ENCODE measurements at regions not wholly inside any gene's neighbourhood (a gene's known extent, or its start where the extent isn't known, plus 50 kb on each side); places are given as distances from the start of the nearest gene placed in this dataset.
"Not testable (repeated sequence)": the region's sequence is repeated elsewhere in the genome, so short reads cannot be mapped to it uniquely, and the experiment has no call there.

DNA sequence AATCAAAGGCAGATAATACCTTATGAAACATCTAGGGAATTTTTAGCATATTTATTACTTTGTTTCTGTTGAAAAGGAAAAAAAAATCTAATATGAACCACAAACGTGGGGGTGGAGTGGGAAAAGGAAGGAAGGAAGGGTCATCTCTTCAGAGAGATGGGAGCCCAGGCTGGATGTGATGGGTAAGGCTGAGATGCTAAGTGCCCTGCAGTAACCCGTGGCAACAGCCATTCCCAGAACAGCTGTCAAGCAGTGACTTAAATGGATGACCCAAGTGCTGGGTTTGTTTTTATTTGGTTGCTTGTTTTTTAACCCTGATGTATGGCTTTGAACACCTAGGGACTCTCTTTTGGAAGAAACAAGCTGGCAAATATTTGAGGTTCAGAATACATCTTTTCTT is 50.7 kb upstream of the KLF7 start:
- DNase-seq: no peak

DNA sequence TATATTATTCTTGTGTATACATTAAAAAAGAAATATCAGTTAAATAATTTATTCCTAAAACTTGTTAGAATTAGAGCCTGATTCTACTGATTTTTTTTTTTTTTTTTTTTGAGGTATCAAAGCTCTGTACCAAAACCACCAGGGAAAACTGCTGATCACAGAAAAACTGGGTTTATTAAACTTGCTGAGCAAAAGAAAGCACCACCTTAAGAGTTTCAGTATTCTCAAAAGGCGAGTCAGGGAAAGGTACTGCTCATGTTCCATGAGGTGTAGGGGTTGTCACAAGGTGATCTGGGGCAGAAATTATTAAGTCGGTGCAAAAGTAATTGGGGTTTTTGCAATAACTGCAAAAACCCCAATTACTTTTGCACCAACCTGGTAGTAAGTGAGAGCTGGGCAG is 51.7 kb upstream of the KLF7 start:
- DNase-seq: no peak

DNA sequence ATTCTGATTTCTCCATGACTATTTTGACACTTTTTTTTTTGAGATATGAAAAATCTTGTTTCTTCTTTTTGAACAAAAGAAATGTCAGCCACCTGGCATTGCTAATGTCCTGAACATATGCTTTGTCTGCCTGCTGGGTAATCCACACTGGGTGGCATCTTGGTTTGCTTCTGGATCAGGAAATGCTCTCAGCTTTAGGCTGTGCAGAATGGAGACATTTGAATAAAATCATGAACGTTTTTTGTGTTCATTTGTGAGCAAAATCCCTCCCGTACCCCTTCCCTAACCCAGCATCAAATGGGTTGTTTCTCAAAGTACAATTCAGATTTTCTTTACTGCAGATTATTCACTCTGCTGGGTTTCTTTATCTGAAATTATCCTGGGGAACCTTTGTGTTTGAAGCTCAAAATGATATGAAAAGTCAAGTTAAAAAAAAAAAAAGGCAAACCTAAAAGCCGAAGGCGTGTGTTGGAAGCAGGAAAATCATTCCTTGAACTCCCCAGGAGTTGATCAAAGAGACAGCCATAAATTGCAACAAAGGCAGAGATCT is 53.4 kb upstream of the KLF7 start:
- DNase-seq: no peak

DNA sequence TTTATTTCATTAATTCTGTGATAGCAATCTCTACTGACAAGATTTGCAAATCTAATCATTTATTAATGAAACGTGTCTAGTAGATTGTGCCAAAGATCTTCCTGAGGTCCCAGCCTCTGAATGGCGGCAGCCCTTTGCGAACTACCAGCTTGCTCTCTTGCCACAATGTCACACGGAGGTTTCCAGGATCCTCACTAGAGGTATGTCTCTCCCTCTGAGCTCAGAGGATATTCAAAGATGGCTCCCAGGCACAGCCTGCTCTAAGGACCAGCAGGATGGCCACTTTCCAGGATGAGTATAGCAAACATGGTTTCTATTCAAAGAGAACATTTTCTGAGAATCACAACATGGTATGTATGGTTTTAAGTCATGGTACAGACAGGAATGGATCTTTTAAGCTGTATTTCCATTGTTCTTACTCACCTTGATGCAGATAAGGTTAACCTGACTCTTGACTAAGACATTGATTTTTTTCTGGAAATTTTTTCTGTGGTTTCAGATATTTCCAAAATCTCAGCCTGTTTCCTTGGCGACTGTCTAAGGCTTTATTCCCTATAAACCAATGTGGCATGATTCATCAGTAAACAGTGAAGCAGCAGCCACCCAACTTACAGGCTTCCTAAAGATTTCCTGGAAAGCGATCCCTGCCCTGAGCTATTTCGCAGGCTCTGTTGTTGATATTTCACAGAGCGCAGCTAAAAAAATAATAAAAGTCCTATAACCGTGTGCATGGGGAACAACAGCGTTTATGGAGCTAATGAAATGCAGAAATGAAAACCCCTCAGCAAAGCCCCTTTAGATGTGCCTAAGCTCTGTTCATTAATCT is 54.1 kb upstream of the KLF7 start:
- DNase-seq: no peak

DNA sequence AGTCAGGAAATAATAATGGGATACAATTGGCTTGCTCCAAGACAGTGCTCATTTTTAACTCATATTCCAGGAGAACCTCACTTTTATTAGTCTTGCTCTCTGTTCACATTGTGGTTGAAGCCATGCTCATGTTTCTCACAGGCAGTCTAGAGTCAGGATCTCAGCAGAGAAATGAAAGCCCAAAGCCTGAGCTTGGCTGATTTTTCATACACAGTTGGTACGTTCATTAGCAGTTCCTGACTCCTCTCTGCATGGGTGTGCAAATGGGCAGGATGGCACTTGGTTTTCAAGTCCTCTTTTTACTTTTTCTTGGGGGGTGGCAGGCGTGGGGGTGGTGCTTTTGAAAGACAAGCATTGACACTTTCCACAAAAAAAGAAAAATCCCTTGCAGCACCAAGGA is 56.0 kb upstream of the KLF7 start:
- no peak for DNase-seq

DNA sequence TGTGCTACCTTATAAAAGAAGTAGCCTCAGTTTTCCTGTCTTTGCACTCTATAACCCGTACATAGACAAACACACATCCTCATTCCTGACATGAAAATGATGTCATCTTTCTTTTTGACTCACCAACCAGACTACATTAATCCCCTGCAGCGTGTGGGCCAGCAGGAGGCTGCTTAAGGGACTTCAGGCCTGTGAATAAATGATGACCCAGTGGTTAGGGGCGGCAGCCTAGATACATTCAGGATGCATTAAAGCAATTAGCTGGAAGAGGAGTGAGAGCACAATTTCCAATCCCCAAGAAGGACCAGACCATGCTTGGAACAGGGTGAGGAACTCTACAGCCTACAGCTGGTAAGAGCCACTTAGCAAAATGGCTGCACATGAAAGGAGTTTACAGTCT is 57.3 kb upstream of the KLF7 start:
- no peak for DNase-seq

DNA sequence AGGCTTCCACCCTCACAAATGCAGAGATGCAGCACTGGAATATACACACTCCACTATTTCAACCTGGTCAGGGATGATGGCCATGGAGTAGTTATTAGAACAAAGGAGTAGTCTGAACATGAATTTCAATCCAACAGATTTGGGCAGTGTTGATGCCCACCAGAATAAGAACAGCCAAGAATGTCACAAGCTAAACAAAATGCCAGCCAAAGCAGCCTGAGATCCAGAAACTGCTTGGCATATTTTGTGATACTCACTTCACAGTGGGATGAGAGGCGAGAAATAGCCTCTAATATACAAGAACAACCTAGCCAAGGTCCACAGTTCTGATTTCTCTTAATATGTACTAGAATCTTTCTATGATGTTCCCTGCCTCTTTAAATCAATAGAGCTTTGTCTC is 58.6 kb upstream of the KLF7 start:
- DNase-seq: no peak

DNA sequence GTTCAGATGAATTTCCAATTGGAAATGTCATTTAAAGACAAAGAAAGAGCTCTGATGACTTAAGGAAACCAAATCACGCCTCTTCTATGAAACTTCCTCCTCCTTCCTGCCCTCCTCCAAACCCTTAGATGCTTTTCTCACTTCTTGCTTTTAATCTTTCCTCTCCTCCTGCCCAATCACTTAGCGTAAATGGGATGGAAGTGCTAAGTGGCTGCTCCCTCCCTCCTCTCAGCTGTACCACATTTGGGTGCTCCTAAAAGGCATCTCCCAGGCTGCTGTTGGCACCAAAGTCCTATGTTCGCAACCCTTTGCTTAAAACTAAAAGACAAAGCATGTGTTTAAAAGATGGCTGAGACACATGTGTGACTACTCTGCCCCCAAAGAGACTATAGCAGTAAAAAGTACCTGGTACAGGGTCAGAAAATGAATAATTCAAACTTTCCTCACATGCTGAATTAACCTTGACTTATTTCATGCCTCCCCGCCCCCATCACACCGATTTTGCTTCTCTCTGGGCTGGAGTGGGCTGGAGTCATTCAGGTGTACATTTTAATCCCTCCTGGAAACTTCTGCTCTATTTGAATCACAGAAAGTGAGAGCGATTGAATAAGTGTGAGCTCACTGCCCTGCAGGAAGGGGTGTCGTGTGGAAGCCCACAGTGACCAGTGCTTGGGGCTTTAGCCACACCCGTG is 59.2 kb upstream of the KLF7 start:
- no peak for DNase-seq

DNA sequence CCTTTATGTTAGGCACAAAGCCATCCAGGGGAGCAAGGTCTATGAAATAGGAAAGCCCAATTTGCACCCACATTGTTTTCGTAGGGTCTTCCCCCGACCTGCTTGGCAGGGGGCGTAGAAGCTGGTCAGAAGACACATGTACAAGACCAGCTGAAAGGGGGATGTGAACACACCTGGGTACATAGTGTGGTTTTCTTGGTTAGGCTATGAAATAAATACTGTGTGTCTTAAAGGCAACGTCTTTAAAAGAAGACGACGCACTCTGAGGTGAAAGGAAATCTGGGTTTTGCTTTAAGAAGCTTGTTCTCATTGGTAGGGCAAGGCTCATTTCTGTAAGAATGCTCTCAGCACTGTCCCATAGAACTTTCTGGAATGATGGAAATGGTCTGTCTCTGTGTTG is 60.0 kb upstream of the KLF7 start:
- DNase-seq: no peak

DNA sequence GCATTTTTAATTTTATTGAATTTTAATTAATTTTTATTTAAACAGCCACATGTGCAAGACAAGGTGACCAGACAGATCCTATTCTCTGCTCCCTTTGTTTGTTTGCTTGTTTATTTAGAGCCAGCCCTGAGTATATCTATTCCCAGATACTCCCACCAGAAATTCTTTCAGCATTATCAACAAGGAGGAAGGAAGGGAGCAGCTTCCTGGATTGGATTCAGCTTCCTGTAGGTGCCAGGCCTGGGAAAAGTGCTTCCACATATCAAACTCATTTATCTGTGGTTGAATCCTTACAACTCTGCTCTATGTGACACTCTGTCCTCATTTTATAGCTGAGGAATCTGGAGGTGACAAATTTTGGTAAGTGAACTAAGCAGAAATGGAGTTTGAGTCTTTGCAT is 60.5 kb upstream of the KLF7 start:
- no peak for DNase-seq

DNA sequence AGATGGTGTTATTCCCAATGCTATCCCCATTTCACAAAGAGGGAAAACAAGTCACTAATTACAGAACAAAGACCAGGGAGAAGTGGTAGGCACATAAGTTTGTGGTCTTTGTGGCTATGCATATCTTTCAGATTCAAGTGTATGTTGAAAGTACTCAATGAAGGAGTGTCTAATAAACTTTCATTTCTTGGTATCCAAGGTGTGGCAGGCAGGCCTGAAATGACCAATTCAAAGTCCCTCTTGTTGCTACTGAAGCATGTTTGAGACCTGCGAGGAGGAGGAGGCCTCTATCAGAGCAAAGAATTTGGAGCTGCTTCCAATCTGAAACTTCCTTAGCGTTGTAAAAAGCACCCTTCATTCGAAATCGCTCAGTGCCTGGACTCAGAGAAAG is 60.9 kb upstream of the KLF7 start:
- no peak for DNase-seq

DNA sequence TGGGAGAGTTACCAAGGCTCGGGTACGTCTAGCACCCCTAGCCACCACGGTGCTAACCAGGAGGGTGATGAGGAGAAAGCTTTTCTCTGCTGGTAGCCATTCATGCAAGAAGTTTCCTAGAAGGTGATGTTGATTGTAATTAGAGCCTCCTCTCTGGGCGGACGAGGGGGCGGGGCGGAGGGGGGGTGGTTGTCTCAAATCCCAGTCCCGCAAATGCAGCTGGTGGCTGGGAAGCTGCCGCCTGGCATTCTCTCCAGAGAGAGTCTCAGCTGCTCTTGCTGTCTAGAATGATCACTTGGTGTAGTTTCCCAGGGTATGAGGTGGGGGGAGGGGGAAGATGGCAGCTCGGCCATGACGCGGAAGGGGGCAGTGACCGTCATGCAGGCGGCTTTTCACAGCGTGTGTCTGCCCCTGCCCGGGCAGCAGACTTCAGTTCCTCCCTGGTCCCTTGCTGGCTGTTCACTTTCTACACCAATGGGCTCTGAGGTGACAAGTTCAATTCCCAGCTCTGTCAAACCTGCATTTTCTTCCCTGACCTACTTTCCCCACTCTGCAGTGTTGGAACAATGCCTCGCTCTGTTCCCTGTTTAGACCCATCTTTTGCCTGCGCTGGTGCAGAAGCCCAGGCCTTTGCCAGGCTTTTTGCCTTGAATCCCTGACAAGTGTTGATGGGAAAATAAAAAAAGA is 61.5 kb upstream of the KLF7 start:
- no peak for DNase-seq

DNA sequence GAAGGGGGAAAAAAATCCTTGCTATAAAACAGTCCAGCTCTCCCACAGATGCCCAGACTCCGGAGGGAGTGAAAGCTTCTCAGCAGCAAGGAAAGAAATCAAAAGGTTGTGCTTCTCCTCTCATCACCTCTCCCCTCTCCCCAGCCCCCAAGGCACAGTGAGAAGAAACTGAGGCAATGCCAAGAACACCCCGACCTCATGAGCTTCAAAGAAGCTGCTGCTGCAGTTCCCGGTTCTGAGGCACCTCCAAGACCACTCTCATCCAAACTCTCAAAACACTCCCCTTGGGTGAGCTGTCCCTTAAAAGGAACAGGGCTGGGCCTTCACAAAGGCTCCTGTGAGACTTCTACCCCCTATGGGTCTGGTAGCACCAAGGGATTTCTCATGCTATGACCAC is 62.0 kb upstream of the KLF7 start:
- no peak for DNase-seq

DNA sequence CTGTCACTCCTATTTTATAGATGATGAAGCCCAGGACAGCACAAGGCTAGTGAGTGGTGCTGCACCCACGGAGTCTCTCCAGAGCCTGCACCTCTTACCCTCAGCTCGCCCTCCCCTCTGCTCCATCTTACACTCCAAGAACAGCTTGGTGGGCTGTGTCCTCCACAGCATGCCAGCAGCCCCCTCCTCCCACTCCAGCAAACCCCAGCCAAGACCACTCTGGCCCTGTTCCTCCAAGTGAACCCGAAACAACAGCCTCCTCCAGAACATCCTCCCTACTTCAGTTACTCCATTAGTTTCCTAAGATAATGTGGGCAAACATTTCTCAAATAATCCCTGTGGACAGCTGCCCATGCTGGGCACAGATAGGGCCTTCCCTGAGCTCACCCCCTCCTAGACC is 62.7 kb upstream of the KLF7 start:
- DNase-seq: no peak

DNA sequence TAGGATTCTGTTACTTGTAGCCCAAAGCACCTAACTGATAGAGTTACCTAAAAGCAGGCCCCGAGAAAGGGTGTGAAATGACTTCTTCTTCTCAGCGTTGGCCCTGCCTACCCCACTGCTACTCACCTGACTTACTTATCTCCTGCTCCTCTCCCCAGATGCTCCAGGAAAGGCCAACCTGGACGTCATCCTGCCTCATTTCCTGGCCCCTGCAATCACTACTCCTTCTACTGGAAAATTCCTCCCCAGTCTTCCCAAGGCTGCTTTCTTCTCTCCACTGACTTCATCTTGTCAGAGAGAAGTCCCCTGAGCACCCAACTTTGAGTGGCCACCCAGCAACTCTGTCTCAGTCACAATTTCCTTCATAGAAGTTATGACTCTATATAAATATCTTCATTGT is 63.4 kb upstream of the KLF7 start:
- DNase-seq: no peak

DNA sequence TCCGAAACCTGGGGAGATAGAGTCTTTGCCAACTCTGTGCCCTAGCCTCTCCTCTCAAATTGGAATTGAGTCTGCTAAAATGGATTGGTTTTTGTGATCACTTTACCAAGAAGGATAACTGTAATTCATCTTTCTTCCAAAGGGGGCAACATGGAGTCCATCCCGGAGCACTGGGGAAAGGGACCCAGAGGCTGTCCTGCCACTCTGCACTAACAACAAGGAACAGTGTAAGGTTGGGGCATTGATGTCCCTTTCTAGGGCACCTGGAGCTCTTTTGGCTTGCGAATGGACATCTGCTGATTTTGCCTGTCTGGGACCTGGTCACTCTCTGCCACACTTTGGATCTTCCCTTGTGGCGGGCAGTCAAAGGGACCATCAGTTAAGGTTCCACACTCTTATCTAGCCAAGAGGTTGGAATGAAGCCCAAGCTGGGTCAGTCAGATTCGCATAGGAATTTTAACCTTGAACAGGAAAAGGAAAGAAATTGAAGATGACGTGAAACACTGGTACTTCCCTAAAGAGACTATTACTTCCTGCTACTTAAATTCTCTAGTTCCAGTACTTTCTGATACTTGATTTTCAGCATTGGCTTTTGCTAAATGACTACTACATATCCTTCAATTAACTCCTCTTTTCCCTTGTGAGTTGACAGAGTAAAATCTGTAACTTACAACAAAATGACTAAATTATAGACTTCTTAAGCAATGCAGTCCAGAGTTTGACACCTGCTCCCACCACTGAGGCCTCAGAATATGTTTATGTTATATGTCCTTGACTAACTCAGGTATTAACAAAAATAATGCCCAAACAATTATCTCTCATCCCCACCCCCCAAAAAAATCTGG is 64.7 kb upstream of the KLF7 start:
- no peak for DNase-seq

DNA sequence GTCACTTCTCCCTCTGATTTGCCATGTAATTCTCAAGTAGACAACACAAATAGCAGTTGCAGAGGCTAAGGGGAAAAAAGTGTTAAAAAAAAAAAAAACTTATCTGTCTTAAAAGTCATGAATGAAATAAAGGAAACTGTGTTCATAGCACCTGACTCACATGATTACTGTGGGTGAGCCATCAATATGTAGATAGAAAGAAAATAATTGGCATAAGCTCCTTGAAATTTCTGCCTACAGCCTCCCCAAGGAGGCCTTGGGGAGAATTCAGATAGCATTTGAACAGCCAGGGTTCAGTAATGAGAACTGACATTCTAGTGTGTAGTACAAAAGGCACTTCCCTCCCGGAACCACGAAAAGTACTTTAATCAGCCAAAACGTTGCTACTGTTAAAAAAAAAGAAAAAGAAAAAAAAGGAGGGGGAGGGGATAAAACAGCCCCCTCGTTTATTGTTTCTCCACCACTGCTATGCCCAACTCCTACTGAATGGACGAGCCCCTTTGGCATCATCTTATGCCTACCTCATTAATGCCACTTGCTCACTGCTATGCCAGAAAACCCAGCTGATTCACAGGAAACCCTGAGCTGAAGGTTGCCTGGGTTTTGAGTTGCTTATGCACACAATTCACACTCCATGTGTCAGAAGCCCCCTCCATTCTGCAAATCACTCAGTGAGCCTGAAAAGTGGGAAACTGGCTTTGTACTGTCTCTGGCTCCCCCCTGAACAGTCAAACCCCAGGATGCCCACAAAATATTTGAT is 65.5 kb upstream of the KLF7 start:
- no peak for DNase-seq

DNA sequence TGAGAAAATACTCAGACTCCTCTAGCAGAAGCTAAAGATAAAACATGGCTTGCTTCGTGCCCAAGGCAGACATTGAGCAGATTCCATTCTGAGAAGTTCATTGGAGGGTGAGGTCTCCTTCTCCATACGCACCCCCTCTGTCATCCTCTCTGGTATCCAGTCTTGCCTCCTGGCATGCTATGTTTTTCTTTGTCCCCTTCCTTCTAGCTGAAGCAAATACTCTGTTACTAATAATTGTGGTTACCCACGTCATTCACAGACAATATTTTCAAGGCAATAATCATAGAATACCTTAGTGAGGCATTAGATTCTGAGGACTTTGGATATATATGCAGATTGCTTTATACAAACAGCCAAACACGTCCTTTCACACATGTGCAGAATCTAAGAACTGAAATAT is 66.2 kb upstream of the KLF7 start:
- no peak for DNase-seq

DNA sequence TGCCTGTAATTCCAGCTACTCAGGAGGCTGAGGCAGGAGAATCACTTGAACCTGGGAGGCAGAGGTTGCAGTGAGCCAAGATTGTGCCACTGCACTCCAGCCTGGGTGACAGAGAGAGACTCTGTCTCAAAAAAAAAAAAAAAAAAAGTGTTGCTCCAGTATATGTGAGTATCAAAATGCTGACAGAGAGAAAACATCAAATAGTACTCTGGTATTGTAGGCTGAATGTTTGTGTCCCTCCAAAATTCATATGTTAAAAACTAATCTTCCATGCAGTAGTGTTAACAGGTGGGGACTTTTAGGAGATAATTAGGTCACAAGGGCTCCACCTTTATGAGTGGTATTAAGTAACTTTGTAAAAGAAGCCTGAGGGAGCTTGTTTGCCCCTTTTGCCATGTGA is 67.4 kb upstream of the KLF7 start:
- DNase-seq: not testable (repeated sequence)

DNA sequence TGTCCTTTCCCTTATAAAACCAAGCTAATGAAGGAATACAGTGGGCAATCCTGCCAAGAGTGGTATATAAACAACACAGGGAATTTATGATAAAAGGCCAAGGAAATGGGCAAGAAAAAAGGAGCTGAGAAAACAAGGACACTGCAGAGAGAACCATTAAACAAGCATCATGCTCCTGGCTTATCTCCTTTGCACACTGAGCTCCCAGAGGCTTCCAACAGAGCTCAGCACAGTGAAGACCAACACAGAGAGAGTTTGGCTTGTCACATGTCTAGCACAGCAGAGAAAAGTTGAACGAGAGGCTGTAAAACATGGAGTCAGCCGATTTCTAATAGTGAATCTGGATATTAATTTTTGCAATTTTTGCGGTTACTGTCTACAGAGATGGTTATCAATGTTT is 68.0 kb upstream of the KLF7 start:
- no peak for DNase-seq

DNA sequence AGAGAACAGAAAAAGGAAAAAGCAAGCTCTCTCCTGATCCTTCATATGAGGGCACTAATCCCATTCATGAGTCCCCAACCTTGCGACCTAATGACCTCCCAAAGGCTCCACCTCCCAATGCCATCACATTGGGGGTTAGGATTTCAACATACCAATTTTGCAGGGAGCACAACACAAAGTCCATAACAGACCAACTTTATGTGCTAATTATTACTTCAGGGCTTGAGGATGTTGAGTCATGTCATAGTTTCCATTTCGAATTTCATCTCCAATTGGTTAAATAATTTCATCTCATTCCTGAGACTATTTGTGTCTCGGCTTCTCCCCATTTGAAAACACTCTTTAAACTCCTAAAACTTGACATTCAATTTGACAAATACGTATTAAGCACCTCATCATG is 69.9 kb upstream of the KLF7 start:
- DNase-seq: no peak

All from activated CD4-positive, alpha-beta T cell treated with anti-CD3 and anti-CD28 coated beads, Interleukin-2, amount 50 U/mL, for 4 hours (primary cell).